ENCODE measurements at regions not wholly inside any gene's neighbourhood (a gene's known extent, or its start where the extent isn't known, plus 50 kb on each side); places are given as distances from the start of the nearest gene placed in this dataset.

- no peaks in the 10 kb centered on the region for H4K20me1 ChIP-seq (ENCODE audit: insufficient read depth)
- no peak overlapping the region for H3K4me3 ChIP-seq (IDR thresholded peaks at IDR 0.05; ENCODE audit: insufficient read depth, low read depth, low read length)
- H3K27me3 ChIP-seq (ENCODE audit: insufficient read depth, low read depth) = no peaks in the 10 kb centered on the region
- H3K27ac ChIP-seq = no peak overlapping the region
- H3K4me1 ChIP-seq (ENCODE audit: low read depth, poor library complexity, severe bottlenecking) = no peaks in the 10 kb centered on the region
- TF ChIP-seq, protein P1, sequence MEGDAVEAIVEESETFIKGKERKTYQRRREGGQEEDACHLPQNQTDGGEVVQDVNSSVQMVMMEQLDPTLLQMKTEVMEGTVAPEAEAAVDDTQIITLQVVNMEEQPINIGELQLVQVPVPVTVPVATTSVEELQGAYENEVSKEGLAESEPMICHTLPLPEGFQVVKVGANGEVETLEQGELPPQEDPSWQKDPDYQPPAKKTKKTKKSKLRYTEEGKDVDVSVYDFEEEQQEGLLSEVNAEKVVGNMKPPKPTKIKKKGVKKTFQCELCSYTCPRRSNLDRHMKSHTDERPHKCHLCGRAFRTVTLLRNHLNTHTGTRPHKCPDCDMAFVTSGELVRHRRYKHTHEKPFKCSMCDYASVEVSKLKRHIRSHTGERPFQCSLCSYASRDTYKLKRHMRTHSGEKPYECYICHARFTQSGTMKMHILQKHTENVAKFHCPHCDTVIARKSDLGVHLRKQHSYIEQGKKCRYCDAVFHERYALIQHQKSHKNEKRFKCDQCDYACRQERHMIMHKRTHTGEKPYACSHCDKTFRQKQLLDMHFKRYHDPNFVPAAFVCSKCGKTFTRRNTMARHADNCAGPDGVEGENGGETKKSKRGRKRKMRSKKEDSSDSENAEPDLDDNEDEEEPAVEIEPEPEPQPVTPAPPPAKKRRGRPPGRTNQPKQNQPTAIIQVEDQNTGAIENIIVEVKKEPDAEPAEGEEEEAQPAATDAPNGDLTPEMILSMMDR (conservative IDR thresholded peaks at IDR 0.05; ENCODE audit: low read depth, low read length) = no peak
- no peaks in the 10 kb centered on the region for H3K79me2 ChIP-seq (ENCODE audit: insufficient read depth, low read depth)
- no peak overlapping the region for H3K9ac ChIP-seq
- no peak overlapping the region for H3K4me2 ChIP-seq
- no peaks in the 10 kb centered on the region for H3K36me3 ChIP-seq (ENCODE audit: insufficient read depth)
- H2AFZ ChIP-seq (ENCODE audit: low read depth) = no peak overlapping the region
These were observed 154.6 kb upstream of the LRRC7 start for GRCh38 chr1:69413129-69413528.

DNA sequence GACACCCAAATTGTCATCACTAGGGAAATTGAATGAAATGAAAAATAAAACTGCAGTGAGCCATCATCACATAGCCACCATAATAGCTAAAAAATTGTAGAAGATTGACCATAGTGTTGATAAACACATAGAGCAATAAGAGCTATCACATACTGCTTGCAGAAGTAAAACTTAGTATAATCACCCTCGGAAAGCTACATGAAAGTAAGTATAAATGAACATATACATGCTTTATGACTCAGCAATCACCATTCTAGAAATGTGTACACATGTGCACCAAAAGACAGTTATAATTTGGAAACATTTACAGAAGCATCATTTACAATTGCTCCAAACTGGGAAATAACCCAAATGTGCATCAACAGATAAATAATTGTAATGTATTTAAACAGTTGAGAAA lies 153.1 kb upstream of the LRRC7 start:
- Histone ChIP-seq H3K79me2 (ENCODE audit: insufficient read depth, low read depth) (no peaks in the 10 kb centered on the region), H3K27me3 (ENCODE audit: insufficient read depth, low read depth) (no peaks in the 10 kb centered on the region), H3K36me3 (ENCODE audit: insufficient read depth) (no peaks in the 10 kb centered on the region), H3K9ac (no peak overlapping the region), H3K4me2 (no peak overlapping the region), H3K4me3 (IDR thresholded peaks at IDR 0.05; ENCODE audit: insufficient read depth, low read depth, low read length) (no peak overlapping the region), H2AFZ (ENCODE audit: low read depth) (no peak overlapping the region), H4K20me1 (ENCODE audit: insufficient read depth) (no peaks in the 10 kb centered on the region), H3K27ac (no peak overlapping the region), H3K4me1 (ENCODE audit: low read depth, poor library complexity, severe bottlenecking) (no peaks in the 10 kb centered on the region)
- TF ChIP-seq, protein P1 (conservative IDR thresholded peaks at IDR 0.05; ENCODE audit: low read depth, low read length) = no peak

DNA sequence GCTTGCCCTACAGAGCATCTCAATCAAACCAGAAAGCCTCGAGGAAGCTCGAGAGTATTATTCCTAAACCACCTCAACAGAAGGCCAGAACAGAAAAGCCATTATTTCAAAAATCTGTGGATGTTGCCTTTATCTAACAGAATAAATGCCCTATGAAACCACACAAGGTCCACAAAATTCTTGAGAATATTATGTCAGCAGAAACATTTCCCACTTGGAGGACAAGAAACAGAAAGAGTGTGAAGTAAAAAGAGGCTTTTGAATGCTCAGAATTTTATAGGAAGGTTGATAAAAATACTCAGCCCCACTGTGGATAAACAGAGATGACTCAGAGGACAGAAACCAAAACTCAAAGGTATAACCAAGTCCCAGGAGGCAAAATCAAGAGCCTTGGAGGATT lies 146.4 kb upstream of the LRRC7 start:
- H3K36me3 ChIP-seq (ENCODE audit: insufficient read depth) = no peaks in the 10 kb centered on the region
- H2AFZ ChIP-seq (ENCODE audit: low read depth) = no peak overlapping the region
- H3K4me1 ChIP-seq (ENCODE audit: low read depth, poor library complexity, severe bottlenecking) = no peaks in the 10 kb centered on the region
- no peak overlapping the region for H3K9ac ChIP-seq
- TF ChIP-seq, protein P1 (conservative IDR thresholded peaks at IDR 0.05; ENCODE audit: low read depth, low read length) = no peak
- H3K27me3 ChIP-seq (ENCODE audit: insufficient read depth, low read depth) = no peaks in the 10 kb centered on the region
- H3K27ac ChIP-seq = no peak overlapping the region
- H4K20me1 ChIP-seq (ENCODE audit: insufficient read depth) = no peaks in the 10 kb centered on the region
- no peak overlapping the region for H3K4me3 ChIP-seq (IDR thresholded peaks at IDR 0.05; ENCODE audit: insufficient read depth, low read depth, low read length)
- no peaks in the 10 kb centered on the region for H3K79me2 ChIP-seq (ENCODE audit: insufficient read depth, low read depth)
- no peak overlapping the region for H3K4me2 ChIP-seq

- no peak overlapping the region for H3K4me2 ChIP-seq
- no peak overlapping the region for H3K4me3 ChIP-seq (IDR thresholded peaks at IDR 0.05; ENCODE audit: insufficient read depth, low read depth, low read length)
- H2AFZ ChIP-seq (ENCODE audit: low read depth) = no peak overlapping the region
- TF ChIP-seq, protein P1 (conservative IDR thresholded peaks at IDR 0.05; ENCODE audit: low read depth, low read length) = no peak
- no peaks in the 10 kb centered on the region for H3K4me1 ChIP-seq (ENCODE audit: low read depth, poor library complexity, severe bottlenecking)
- no peaks in the 10 kb centered on the region for H4K20me1 ChIP-seq (ENCODE audit: insufficient read depth)
- H3K36me3 ChIP-seq (ENCODE audit: insufficient read depth) = no peaks in the 10 kb centered on the region
- H3K9ac ChIP-seq = no peak overlapping the region
- no peaks in the 10 kb centered on the region for H3K79me2 ChIP-seq (ENCODE audit: insufficient read depth, low read depth)
- H3K27ac ChIP-seq = no peak overlapping the region
- no peaks in the 10 kb centered on the region for H3K27me3 ChIP-seq (ENCODE audit: insufficient read depth, low read depth)
These were observed 141.9 kb upstream of the LRRC7 start for GRCh38 chr1:69425871-69426270.
